ENCODE measurements at regions not wholly inside any gene's neighbourhood (a gene's known extent, or its start where the extent isn't known, plus 50 kb on each side); places are given as distances from the start of the nearest gene placed in this dataset.
A peak's percentile ranks its signal among the peaks of the same experiment; 100 is the strongest.

GRCh38 chr2:118177884-118178283 lies 89.6 kb downstream of the INSIG2 start:
- no peaks in the 10 kb centered on the region for H3K27me3 ChIP-seq (ENCODE audit: insufficient read depth, insufficient read length)

GRCh38 chr2:118177318-118177717 lies 89.0 kb downstream of the INSIG2 start:
- no peak for TF ChIP-seq YY1 (IDR thresholded peaks at IDR 0.05; ENCODE audit: insufficient read depth, insufficient read length)
- no peak for TF ChIP-seq ZNF274 (IDR thresholded peaks at IDR 0.05; ENCODE audit: low read depth, low read length)
- TF ChIP-seq SUZ12 (IDR thresholded peaks at IDR 0.05; ENCODE audit: extremely low read depth, insufficient read depth, insufficient read length): no peak
- DNase-seq (ENCODE audit: low read depth, low spot score): no peak
- no peak overlapping the region for H3K9ac ChIP-seq (ENCODE audit: insufficient read length, low read depth)
- H3K4me1 ChIP-seq (ENCODE audit: insufficient read depth, insufficient read length): no peaks in the 10 kb centered on the region
- no peaks in the 10 kb centered on the region for H3K27me3 ChIP-seq (ENCODE audit: insufficient read depth, insufficient read length)
- no peaks in the 10 kb centered on the region for H3K36me3 ChIP-seq (ENCODE audit: insufficient read depth, insufficient read length, low read length)
- H3K4me3 ChIP-seq (ENCODE audit: insufficient read length, low read depth): no peak overlapping the region
- H3K9me3 ChIP-seq (ENCODE audit: insufficient read depth, low read length): no peaks in the 10 kb centered on the region

More at GRCh38 chr2:118177884-118178283, 89.6 kb downstream of the INSIG2 start:
- H3K4me1 ChIP-seq (ENCODE audit: insufficient read depth, insufficient read length): no peaks in the 10 kb centered on the region
- TF ChIP-seq SUZ12 (IDR thresholded peaks at IDR 0.05; ENCODE audit: extremely low read depth, insufficient read depth, insufficient read length) (no peak), YY1 (IDR thresholded peaks at IDR 0.05; ENCODE audit: insufficient read depth, insufficient read length) (no peak), ZNF274 (IDR thresholded peaks at IDR 0.05; ENCODE audit: low read depth, low read length) (no peak)
- no peak overlapping the region for H3K9ac ChIP-seq (ENCODE audit: insufficient read length, low read depth)
- DNase-seq (ENCODE audit: low read depth, low spot score): no peak
- no peaks in the 10 kb centered on the region for H3K9me3 ChIP-seq (ENCODE audit: insufficient read depth, low read length)
- H3K36me3 ChIP-seq (ENCODE audit: insufficient read depth, insufficient read length, low read length): no peaks in the 10 kb centered on the region
- H3K4me3 ChIP-seq (ENCODE audit: insufficient read length, low read depth): no peak overlapping the region

- Histone ChIP-seq H3K4me1 (ENCODE audit: insufficient read depth, insufficient read length) (no peaks in the 10 kb centered on the region), H3K36me3 (ENCODE audit: insufficient read depth, insufficient read length, low read length) (no peaks in the 10 kb centered on the region), H3K9me3 (ENCODE audit: insufficient read depth, low read length) (no peaks in the 10 kb centered on the region), H3K9ac (ENCODE audit: insufficient read length, low read depth) (no peak overlapping the region), H3K27me3 (ENCODE audit: insufficient read depth, insufficient read length) (no peaks in the 10 kb centered on the region), H3K4me3 (ENCODE audit: insufficient read length, low read depth) (no peak overlapping the region)
- no peak for TF ChIP-seq YY1 (IDR thresholded peaks at IDR 0.05; ENCODE audit: insufficient read depth, insufficient read length)
- no peak for TF ChIP-seq ZNF274 (IDR thresholded peaks at IDR 0.05; ENCODE audit: low read depth, low read length)
- no peak for TF ChIP-seq SUZ12 (IDR thresholded peaks at IDR 0.05; ENCODE audit: extremely low read depth, insufficient read depth, insufficient read length)
- DNase-seq (ENCODE audit: low read depth, low spot score): no peak
Observed at GRCh38 chr2:118176601-118177000, 88.3 kb downstream of the INSIG2 start.

- H3K4me3 ChIP-seq (ENCODE audit: insufficient read length, low read depth): no peak overlapping the region
- H3K27me3 ChIP-seq (ENCODE audit: insufficient read depth, insufficient read length): no peaks in the 10 kb centered on the region
Observed at GRCh38 chr2:118171546-118171945, 83.3 kb downstream of the INSIG2 start.

GRCh38 chr2:118169359-118170005 lies 81.2 kb downstream of the INSIG2 start:
- no peaks in the 10 kb centered on the region for H3K36me3 ChIP-seq (ENCODE audit: insufficient read depth, insufficient read length, low read length)
- H3K4me3 ChIP-seq (ENCODE audit: insufficient read length, low read depth): no peak overlapping the region
- H3K9me3 ChIP-seq (ENCODE audit: insufficient read depth, low read length): peaks cover 12% of the 10 kb centered on the region; the same call in 1 of the 2 replicates
- no peaks in the 10 kb centered on the region for H3K4me1 ChIP-seq (ENCODE audit: insufficient read depth, insufficient read length)
- TF ChIP-seq ZNF274 (IDR thresholded peaks at IDR 0.05; ENCODE audit: low read depth, low read length): no peak
- TF ChIP-seq YY1 (IDR thresholded peaks at IDR 0.05; ENCODE audit: insufficient read depth, insufficient read length): no peak
- TF ChIP-seq SUZ12 (IDR thresholded peaks at IDR 0.05; ENCODE audit: extremely low read depth, insufficient read depth, insufficient read length): no peak
- no peak for DNase-seq (ENCODE audit: low read depth, low spot score)
- H3K9ac ChIP-seq (ENCODE audit: insufficient read length, low read depth): no peak overlapping the region
- no peaks in the 10 kb centered on the region for H3K27me3 ChIP-seq (ENCODE audit: insufficient read depth, insufficient read length)

More at GRCh38 chr2:118171546-118171945, 83.3 kb downstream of the INSIG2 start:
- Histone ChIP-seq H3K9ac (ENCODE audit: insufficient read length, low read depth) (no peak overlapping the region), H3K4me1 (ENCODE audit: insufficient read depth, insufficient read length) (no peaks in the 10 kb centered on the region), H3K9me3 (ENCODE audit: insufficient read depth, low read length) (no peaks in the 10 kb centered on the region), H3K36me3 (ENCODE audit: insufficient read depth, insufficient read length, low read length) (no peaks in the 10 kb centered on the region)
- DNase-seq (ENCODE audit: low read depth, low spot score): no peak
- no peak for TF ChIP-seq SUZ12 (IDR thresholded peaks at IDR 0.05; ENCODE audit: extremely low read depth, insufficient read depth, insufficient read length)
- TF ChIP-seq ZNF274 (IDR thresholded peaks at IDR 0.05; ENCODE audit: low read depth, low read length): no peak
- TF ChIP-seq YY1 (IDR thresholded peaks at IDR 0.05; ENCODE audit: insufficient read depth, insufficient read length): no peak

- Histone ChIP-seq H3K9ac (ENCODE audit: insufficient read length, low read depth) (no peak overlapping the region), H3K4me3 (ENCODE audit: insufficient read length, low read depth) (no peak overlapping the region), H3K9me3 (ENCODE audit: insufficient read depth, low read length) (peaks cover 16% of the 10 kb centered on the region; the same call in 1 of the 2 replicates), H3K27me3 (ENCODE audit: insufficient read depth, insufficient read length) (no peaks in the 10 kb centered on the region), H3K36me3 (ENCODE audit: insufficient read depth, insufficient read length, low read length) (no peaks in the 10 kb centered on the region), H3K4me1 (ENCODE audit: insufficient read depth, insufficient read length) (no peaks in the 10 kb centered on the region)
- peak; percentile 25 for DNase-seq (ENCODE audit: low read depth, low spot score)
- TF ChIP-seq SUZ12 (IDR thresholded peaks at IDR 0.05; ENCODE audit: extremely low read depth, insufficient read depth, insufficient read length) (no peak), YY1 (IDR thresholded peaks at IDR 0.05; ENCODE audit: insufficient read depth, insufficient read length) (no peak), ZNF274 (IDR thresholded peaks at IDR 0.05; ENCODE audit: low read depth, low read length) (no peak)
Observed at GRCh38 chr2:118168615-118169014, 80.3 kb downstream of the INSIG2 start.

- H3K9ac ChIP-seq (ENCODE audit: insufficient read length, low read depth): no peak overlapping the region
- H3K9me3 ChIP-seq (ENCODE audit: insufficient read depth, low read length): peaks cover 29% of the 10 kb centered on the region; the same call in 1 of the 2 replicates
- no peaks in the 10 kb centered on the region for H3K27me3 ChIP-seq (ENCODE audit: insufficient read depth, insufficient read length)
- no peak for DNase-seq (ENCODE audit: low read depth, low spot score)
- no peak overlapping the region for H3K4me3 ChIP-seq (ENCODE audit: insufficient read length, low read depth)
- H3K4me1 ChIP-seq (ENCODE audit: insufficient read depth, insufficient read length): no peaks in the 10 kb centered on the region
- TF ChIP-seq ZNF274 (IDR thresholded peaks at IDR 0.05; ENCODE audit: low read depth, low read length): no peak
- TF ChIP-seq SUZ12 (IDR thresholded peaks at IDR 0.05; ENCODE audit: extremely low read depth, insufficient read depth, insufficient read length): no peak
- no peak for TF ChIP-seq YY1 (IDR thresholded peaks at IDR 0.05; ENCODE audit: insufficient read depth, insufficient read length)
- no peaks in the 10 kb centered on the region for H3K36me3 ChIP-seq (ENCODE audit: insufficient read depth, insufficient read length, low read length)
Observed at GRCh38 chr2:118167026-118167425, 78.8 kb downstream of the INSIG2 start.

Measured in NT2/D1 (cell line).